Nephron (organoid): ENCODE measurements at regions not wholly inside any gene's neighbourhood (a gene's known extent, or its start where the extent isn't known, plus 50 kb on each side); places are given as distances from the start of the nearest gene placed in this dataset.
"Not testable (repeated sequence)": the region's sequence is repeated elsewhere in the genome, so short reads cannot be mapped to it uniquely, and the experiment has no call there.

Experiments
- H3K27ac Mint-ChIP-seq, 3 experiments: 2 replicates each; pipeline ENCODE4 v1.8.0; 2020; ENCODE audit warnings: mixed read lengths in 3 of 3, mild to moderate bottlenecking in 2 of 3, moderate library complexity in 1 of 3
- H3K27me3 Mint-ChIP-seq: 2 replicates; pipeline ENCODE4 v1.8.0; 2021; ENCODE audit warnings: low read depth, mild to moderate bottlenecking, moderate library complexity, mixed read lengths
- H3K36me3 Mint-ChIP-seq: 2 replicates; pipeline ENCODE4 v1.8.0; 2020; ENCODE audit warnings: low read depth, mixed read lengths
- H3K4me1 Mint-ChIP-seq: 2 replicates; pipeline ENCODE4 v1.8.0; 2020; ENCODE audit warnings: mixed read lengths
- H3K4me3 Mint-ChIP-seq, 3 experiments: 2 replicates each; pipeline ENCODE4 v1.8.0; 2020; ENCODE audit warnings: mild to moderate bottlenecking in 3 of 3, mixed read lengths in 3 of 3, moderate library complexity in 2 of 3
- H3K9me3 Mint-ChIP-seq: 2 replicates; pipeline ENCODE4 v1.8.0; 2020; ENCODE audit warnings: mixed read lengths
- CTCF ChIP-seq, 3 experiments: fragments of 200-600 bp; sonication (generic); IDR thresholded peaks; one replicate each; pipeline ENCODE4 v1.5.0; 2021; ENCODE audit warnings: antibody characterized with exemption in 3 of 3; ENCODE audit not compliant: unreplicated experiment in 3 of 3

- Mint-ChIP-seq H3K4me1 (no peaks in the 10 kb centered on the region), H3K4me3 (no peak overlapping the region), H3K36me3 (no peaks in the 10 kb centered on the region)
Observed at GRCh38 chr1:173344034-173344743, 132.9 kb upstream of the PRDX6 start.

GRCh38 chr1:173347282-173347818 is 129.8 kb upstream of the PRDX6 start:
- no peak for TF ChIP-seq CTCF (IDR thresholded peaks at IDR 0.05; ENCODE audit: unreplicated experiment in 3 of 3)
- no peak overlapping the region for H3K27ac Mint-ChIP-seq
- no peaks in the 10 kb centered on the region for H3K4me1 Mint-ChIP-seq
- no peaks in the 10 kb centered on the region for H3K36me3 Mint-ChIP-seq
- H3K9me3 Mint-ChIP-seq = peaks cover 9% of the 10 kb centered on the region
- H3K4me3 Mint-ChIP-seq = no peak overlapping the region
- no peaks in the 10 kb centered on the region for H3K27me3 Mint-ChIP-seq

More at GRCh38 chr1:173344034-173344743, 132.9 kb upstream of the PRDX6 start:
- TF ChIP-seq CTCF (IDR thresholded peaks at IDR 0.05; ENCODE audit: unreplicated experiment in 3 of 3) = no peak
- Mint-ChIP-seq H3K27ac (no peak overlapping the region), H3K9me3 (no peaks in the 10 kb centered on the region), H3K27me3 (no peaks in the 10 kb centered on the region)

GRCh38 chr1:173352635-173353034 is 124.5 kb upstream of the PRDX6 start:
- H3K27ac Mint-ChIP-seq, H3K27me3 Mint-ChIP-seq, H3K4me1 Mint-ChIP-seq: not testable (repeated sequence)

GRCh38 chr1:173353350-173353749 is 123.8 kb upstream of the PRDX6 start:
- Mint-ChIP-seq H3K9me3 (peaks cover 13% of the 10 kb centered on the region), H3K4me1 (no peaks in the 10 kb centered on the region)

More at GRCh38 chr1:173352635-173353034, 124.5 kb upstream of the PRDX6 start:
- peaks cover 13% of the 10 kb centered on the region for H3K9me3 Mint-ChIP-seq
- not testable (repeated sequence) for H3K36me3 Mint-ChIP-seq, H3K4me3 Mint-ChIP-seq

GRCh38 chr1:173354937-173355280 is 122.2 kb upstream of the PRDX6 start:
- Mint-ChIP-seq H3K27ac (no peak overlapping the region), H3K4me1 (no peaks in the 10 kb centered on the region), H3K27me3 (no peaks in the 10 kb centered on the region), H3K9me3 (peaks cover 13% of the 10 kb centered on the region), H3K36me3 (no peaks in the 10 kb centered on the region), H3K4me3 (no peak overlapping the region)
- TF ChIP-seq CTCF (IDR thresholded peaks at IDR 0.05; ENCODE audit: unreplicated experiment in 3 of 3) = no peak

More at GRCh38 chr1:173353350-173353749, 123.8 kb upstream of the PRDX6 start:
- Mint-ChIP-seq H3K4me3 (no peak overlapping the region), H3K27me3 (no peaks in the 10 kb centered on the region), H3K27ac (no peak overlapping the region), H3K36me3 (no peaks in the 10 kb centered on the region)
- TF ChIP-seq CTCF (IDR thresholded peaks at IDR 0.05; ENCODE audit: unreplicated experiment in 3 of 3) = no peak

GRCh38 chr1:173355281-173356031 is 121.7 kb upstream of the PRDX6 start:
- peaks cover 13% of the 10 kb centered on the region for H3K9me3 Mint-ChIP-seq
- no peak overlapping the region for H3K4me3 Mint-ChIP-seq
- TF ChIP-seq CTCF (IDR thresholded peaks at IDR 0.05; ENCODE audit: unreplicated experiment in 3 of 3) = no peak
- no peak overlapping the region for H3K27ac Mint-ChIP-seq
- no peaks in the 10 kb centered on the region for H3K36me3 Mint-ChIP-seq
- H3K27me3 Mint-ChIP-seq = no peaks in the 10 kb centered on the region
- no peaks in the 10 kb centered on the region for H3K4me1 Mint-ChIP-seq
